HG03135 (cell line): ENCODE measurements at regions not wholly inside any gene's neighbourhood (a gene's known extent, or its start where the extent isn't known, plus 50 kb on each side); places are given as distances from the start of the nearest gene placed in this dataset.

Source experiments
- ATAC-seq: cut with Tn5 transposase; IDR thresholded peaks from one replicate; pipeline ENCODE4 v1.9.1; 2021; ENCODE audit warnings: mild to moderate bottlenecking, moderate library complexity; ENCODE audit not compliant: unreplicated experiment

GRCh38 chr7:25995216-25995615, 156.8 kb upstream of the NFE2L3 start:
- no peak for ATAC-seq

DNA sequence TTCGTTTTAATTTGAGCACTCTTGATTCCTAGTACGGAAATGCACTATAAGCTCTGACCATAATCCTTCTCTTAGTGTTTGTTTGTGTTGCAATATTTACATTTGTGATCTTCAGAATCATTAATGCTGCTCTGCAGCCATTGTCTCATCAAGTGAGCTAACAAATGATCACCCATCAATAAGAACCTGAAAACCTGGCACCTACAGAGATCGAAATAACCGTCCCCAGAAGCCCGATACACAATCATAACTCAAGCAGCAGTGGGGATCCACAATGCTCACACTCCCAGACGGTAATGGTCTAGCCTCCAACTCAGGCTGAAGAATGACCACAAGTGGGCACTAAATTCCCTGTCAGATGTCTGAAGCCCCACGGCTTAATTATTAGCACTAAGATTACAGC, 156.0 kb upstream of the NFE2L3 start:
- ATAC-seq, result no peak

- ATAC-seq, result no peak
Observed at GRCh38 chr7:25998499-25998898, 153.5 kb upstream of the NFE2L3 start.

DNA sequence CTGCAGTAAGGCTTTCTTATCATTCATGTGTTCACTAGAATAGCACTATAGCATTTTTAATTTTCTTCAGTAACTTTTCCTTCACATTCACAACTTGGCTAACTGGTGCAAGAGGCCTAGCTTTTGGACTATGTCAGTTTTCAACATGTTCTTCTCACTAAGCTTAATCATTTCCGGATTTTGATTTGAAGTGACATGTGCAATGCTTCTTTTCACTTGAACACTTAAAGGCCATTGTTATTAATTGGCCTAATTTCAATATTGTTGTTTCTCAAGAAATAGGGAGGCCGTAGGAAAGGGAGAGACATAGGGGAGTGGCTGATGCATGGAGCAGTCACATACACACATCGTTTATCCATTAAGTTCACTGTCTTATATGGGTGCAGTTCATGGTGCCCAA, 151.2 kb upstream of the NFE2L3 start:
- no peak for ATAC-seq

GRCh38 chr7:26001662-26002244, 150.2 kb upstream of the NFE2L3 start:
- no peak for ATAC-seq

DNA sequence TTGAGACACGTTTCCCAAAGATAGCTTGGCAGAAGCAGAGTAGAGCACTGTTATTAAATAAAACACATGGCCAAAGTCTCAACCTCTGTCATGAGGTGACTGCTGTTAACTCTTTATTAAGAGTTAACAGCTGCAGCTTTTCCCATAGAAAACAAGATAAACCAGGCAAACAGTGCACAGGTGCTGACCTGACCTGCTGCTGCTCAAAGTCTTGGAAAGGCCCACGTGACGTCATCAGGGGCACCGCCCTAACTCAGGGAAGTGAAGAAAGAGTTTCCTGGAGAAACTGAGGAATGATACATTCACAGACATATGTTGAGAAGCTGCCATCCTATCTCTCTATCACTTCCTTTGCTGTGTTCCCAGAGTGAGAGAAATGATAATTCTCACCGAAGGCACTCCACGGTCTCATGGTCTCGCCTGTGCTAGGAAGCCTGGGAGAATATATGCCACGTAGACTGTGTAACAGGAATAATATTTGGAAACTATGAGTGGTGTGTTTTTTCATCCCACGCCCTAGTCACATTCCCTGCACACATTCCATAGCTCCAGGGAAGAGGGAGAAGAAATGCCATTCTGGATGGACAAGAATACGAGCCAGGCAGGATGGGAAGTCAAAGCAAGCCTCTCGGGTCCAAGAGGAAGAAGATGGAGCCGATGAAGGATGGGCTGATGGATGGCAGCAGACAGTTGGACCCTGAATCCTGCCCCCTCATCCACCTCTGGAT, 146.2 kb upstream of the NFE2L3 start:
- no peak for ATAC-seq

GRCh38 chr7:26006426-26006825, 145.6 kb upstream of the NFE2L3 start:
- no peak for ATAC-seq

- no peak for ATAC-seq
Observed at GRCh38 chr7:26007510-26007909, 144.5 kb upstream of the NFE2L3 start.

GRCh38 chr7:26008428-26008827, 143.6 kb upstream of the NFE2L3 start:
- ATAC-seq, result no peak

- ATAC-seq, result peak; percentile 62
Observed at GRCh38 chr7:26011039-26011696, 140.8 kb upstream of the NFE2L3 start.

- no peak for ATAC-seq
Observed at GRCh38 chr7:26013551-26014083, 138.4 kb upstream of the NFE2L3 start.

GRCh38 chr7:26022982-26023381, 129.0 kb upstream of the NFE2L3 start:
- no peak for ATAC-seq

GRCh38 chr7:26029911-26030310, 122.1 kb upstream of the NFE2L3 start:
- ATAC-seq, result no peak

DNA sequence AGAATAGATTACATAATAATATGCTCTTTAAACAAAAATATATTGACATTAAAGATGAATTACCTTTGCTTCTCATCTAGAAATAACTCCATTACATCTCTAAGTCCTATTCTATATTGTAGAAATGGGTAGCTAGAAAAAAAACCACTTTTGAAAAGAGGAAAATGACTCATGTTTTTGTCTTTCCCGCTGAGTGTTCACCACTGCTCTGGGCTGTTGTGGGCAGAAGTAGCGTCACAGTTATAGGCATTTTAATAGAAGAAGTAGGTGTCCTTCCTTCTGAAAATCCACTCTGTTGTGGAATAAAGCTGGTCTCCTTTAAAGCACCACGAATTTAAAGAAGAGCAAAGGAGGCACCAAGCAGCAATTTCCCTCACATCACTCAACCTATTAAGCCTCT, 117.6 kb upstream of the NFE2L3 start:
- no peak for ATAC-seq

- ATAC-seq, result no peak
Observed at GRCh38 chr7:26035552-26035951, 116.4 kb upstream of the NFE2L3 start.

DNA sequence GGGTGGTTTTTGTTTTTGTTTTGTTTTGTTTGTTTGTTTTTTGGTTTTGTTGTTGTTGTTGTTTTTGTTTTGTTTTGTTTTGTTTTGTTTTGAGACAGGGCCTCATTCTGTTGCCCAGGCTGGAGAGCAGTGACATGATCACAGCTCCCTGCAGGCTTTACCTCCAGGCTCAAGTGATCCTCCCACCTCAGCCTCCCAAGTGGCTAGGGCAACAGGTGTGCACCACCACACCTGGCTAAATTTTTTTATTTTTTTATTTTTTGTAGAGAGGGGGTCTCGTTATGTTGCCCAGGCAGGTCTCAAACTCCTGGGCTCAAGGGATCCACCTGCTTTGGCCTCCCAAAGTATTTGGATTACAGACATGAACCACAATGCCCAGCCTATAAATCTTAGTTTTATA, 115.9 kb upstream of the NFE2L3 start:
- no peak for ATAC-seq

GRCh38 chr7:26038201-26038990, 113.6 kb upstream of the NFE2L3 start:
- ATAC-seq, result no peak

DNA sequence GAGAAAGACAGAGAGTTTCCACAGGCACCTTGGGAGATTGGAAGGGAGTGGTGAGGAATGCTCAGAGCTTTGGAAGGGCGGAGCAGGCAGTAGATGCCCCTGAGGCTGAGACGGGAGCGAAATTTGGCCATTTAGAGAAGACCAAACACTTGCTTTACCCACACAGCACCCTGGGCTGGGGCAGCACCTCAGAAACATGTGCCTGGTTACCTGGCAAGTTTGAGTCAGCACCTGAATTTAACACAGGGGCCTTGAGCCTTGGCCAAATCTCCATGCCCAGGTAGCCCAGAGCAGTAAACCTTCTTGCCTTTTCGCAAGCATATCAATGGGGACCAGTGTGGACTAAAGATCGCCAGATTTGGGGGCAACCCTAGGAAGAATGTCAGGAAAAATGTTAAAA, 111.9 kb upstream of the NFE2L3 start:
- no peak for ATAC-seq

GRCh38 chr7:26042237-26042636, 109.8 kb upstream of the NFE2L3 start:
- ATAC-seq, result no peak

DNA sequence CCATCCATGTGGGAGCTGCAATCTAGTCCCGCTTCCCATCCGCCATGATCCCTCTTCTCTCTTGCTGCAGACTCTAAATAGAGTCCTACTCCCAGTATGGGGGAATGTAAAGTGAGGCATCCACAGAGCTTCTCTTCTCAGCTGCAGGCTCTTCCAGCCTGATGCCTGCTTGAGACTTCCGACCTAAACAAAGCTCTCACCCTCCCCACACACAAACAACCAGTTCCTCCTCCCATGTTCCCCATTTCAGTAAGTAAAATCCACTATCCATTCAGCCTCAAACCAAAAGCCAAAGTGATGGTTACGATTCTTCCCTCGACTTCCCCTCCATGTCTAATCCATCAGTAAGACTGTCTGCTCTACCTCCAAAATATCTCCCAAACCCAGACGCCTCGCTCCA, 108.2 kb upstream of the NFE2L3 start:
- ATAC-seq, result no peak

DNA sequence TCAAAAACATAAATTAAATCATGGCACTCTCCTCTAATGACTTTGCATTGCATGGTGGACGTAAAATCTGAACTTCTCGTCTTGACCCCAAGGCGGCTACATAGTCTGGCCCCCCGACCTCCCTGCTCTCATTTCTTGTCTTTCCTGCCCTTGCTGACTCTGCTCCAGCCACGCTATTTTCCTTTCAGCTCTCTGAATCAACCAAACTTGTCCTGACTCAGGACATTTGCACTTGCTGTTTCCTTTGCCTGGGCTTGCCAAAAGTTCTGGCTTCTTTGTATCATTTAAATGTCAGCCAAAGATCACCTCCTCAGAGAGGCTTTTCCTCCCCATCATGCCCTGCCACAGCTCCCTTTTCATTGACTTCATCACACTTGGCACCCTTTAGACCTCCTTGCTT, 107.7 kb upstream of the NFE2L3 start:
- ATAC-seq, result no peak
